NK-92 (cell line): ENCODE measurements at regions not wholly inside any gene's neighbourhood (a gene's known extent, or its start where the extent isn't known, plus 50 kb on each side); places are given as distances from the start of the nearest gene placed in this dataset.
A peak's percentile ranks its signal among the peaks of the same experiment; 100 is the strongest.
"Not testable (repeated sequence)": the region's sequence is repeated elsewhere in the genome, so short reads cannot be mapped to it uniquely, and the experiment has no call there.

Source experiments
- DNase-seq: peaks from one replicate; lab custom pipeline; 2025; ENCODE audit not compliant: unreplicated experiment; lab: John Stamatoyannopoulos, UW

DNA sequence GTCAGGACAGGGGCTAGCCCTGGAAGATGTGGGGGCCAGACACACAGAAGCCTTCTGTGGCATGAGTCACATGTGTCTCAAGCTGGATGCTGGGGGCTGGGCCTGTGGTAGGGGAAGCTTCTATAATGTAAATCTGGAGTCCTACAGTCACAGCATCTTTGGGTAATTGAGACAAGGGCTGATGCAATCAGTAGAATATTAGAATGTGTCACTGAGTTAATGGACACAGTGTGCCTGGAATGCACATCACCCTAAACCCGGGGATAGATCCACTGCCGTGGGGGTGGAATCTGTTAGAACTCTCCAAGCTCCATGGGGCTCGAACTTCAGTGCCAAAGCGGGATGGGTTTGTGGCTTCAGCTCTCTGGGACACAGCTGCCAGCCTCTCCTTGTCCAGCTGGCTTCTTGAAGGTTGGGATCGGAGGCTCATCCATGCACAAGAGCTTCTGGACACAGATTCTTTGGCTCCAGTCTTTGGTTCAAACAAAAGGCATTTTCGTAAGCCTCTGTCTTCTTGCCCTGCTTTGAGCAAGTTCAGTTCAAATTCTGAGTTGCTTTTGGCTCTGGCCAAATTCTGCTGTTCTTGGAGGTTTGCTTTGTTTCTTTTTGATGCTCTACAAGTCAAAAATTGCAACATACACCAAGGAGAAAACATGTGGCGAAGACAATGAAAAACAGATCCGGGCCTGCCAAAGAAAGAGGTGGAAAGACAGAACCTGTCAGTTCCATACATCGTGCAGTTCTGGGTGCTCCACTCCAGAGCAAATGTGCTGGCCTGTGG, 194.8 kb upstream of the ZNF32 start:
- DNase-seq = no peak

DNA sequence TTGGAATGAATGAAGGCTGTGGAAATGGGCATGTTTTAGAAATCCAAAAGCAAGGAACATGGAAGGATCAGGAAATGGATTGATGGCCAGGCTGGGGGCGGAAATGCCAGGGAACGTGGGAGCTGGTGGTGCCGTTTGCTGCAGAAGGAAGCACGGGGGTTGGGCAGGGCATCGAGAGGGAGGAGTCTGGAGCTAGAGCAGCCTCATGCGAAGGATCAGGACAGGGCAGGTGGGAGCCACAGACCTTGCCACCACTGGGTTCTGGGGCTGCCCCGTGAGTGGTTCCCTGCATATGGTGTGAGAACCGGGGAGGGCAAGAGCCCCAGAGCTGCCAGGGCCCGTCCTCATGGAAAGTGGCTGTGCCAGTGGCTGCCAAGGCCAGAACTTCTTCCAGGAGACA, 193.8 kb upstream of the ZNF32 start:
- DNase-seq = no peak

GRCh38 chr10:43842072-43842471, 193.4 kb upstream of the ZNF32 start:
- no peak for DNase-seq

DNA sequence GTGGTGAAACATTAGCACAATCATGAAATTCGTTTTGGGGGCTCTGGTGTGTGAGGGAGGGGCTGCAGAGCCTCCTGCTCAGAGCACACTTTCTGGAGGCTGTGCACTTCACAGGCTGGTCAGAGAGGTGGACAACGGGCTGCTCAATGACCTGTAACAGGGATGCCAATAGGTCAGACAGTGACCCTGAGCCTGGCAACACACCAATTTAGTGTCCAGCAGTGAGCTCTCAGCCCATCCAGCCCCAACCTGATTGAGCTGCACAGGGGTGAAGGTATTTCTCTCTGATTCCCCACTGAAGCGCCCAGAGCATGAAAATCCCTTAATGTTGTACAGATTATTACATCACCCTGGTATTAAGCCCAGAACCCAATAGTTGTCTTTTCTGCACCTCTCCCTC, 191.3 kb upstream of the ZNF32 start:
- DNase-seq = no peak

DNA sequence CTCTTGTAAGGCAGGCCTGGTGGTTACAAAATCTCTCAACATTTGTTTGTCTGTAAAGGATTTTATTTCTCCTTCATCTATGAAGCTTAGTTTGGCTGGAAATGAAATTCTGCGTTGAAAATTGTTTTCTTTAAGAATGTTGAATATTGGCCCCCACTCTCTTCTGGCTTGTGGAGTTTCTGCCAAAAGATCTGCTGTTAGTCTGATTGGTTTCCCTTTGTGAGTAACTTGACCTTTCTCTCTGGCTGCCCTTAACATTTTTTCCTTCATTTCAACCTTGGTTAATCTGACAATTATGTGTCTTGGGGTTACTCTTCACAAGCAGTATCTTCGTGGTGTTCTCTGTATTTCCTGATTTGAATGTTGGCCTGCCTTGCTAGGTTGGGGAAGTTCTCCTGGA, 186.1 kb upstream of the ZNF32 start:
- DNase-seq = not testable (repeated sequence)

- no peak for DNase-seq
Measured at GRCh38 chr10:43827853-43828252, 179.2 kb upstream of the ZNF32 start.

DNA sequence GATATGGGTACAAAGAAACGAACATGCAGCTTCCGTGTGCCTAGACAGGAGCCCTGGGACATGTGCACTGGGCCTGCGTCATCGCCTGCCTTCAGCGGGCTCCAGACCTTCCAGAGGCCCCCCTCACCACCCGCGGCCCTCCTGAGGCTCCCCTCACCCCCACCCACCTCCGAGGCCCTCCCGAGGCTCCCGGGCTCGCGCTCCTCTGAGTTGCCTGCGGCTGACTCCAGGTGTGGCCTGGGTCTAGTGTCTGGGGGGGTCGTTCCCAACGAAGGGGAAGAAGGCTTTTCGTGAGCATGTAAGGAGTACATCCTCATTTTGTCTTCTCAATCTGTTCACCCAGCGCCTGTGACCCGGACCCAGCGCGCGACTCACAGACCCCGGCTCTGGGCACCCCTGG, 177.3 kb upstream of the ZNF32 start:
- no peak for DNase-seq

GRCh38 chr10:43825421-43825820, 176.7 kb upstream of the ZNF32 start:
- no peak for DNase-seq

DNA sequence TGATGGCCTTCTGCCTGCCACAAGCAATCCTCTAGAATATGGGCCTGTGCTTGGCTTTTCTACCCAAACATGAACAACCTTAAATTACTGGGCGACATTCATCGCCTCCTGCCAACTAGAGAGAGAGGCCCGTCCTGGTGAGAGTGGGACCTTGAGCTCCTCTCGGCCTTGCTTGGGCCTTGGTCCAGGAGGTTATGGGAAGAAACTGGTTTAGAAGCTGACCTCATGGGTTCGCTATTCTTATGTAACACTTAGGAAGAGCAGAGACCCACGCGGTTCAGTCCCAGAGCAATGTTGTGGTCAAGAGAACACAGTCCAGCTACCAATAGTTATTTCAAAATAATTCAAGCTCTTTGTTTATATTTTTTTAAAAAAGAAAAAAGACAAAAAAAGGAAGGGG, 176.3 kb upstream of the ZNF32 start:
- DNase-seq = no peak

- DNase-seq = no peak
Measured at GRCh38 chr10:43822631-43823580, 174.2 kb upstream of the ZNF32 start.

- no peak for DNase-seq
Measured at GRCh38 chr10:43821103-43821502, 172.4 kb upstream of the ZNF32 start.

- DNase-seq = no peak
Measured at GRCh38 chr10:43820663-43821062, 172.0 kb upstream of the ZNF32 start.

DNA sequence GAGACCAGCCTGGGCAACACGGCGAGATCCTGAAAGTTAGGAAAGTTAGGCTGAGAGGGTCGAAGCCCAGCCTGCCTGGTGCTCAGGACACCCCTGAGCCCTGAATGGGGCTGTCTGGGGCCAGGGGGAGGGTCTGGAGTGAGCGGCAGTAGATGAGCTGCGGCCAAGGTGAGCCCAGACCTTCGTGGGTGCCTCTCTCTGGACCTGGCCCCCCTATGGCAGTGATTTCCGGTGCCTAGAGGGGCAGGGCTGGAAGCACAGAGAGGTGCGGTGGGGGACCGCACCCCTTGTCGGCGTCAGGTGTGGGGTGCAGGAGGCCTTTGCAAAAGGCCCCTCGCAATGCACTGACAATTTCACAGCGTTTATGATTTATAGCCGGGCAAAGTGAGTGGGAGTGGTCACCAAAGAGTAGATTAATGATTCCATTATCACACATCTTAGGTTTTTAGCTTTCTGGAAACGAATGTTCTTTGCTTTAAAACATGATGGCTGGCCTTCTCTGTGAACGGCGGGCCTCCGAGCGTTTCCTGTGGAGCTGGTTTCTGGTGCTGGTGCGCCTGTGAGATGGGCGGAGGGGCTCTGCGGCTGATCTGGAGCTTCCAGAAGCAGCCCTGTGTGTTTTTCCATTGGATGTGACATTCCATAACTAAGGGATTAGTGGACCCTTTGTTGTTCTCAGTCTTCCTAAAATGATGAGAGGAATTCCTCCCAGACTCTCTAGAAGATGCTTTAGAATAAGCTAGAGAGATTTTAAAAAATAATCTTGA, 171.0 kb upstream of the ZNF32 start:
- DNase-seq = no peak

DNA sequence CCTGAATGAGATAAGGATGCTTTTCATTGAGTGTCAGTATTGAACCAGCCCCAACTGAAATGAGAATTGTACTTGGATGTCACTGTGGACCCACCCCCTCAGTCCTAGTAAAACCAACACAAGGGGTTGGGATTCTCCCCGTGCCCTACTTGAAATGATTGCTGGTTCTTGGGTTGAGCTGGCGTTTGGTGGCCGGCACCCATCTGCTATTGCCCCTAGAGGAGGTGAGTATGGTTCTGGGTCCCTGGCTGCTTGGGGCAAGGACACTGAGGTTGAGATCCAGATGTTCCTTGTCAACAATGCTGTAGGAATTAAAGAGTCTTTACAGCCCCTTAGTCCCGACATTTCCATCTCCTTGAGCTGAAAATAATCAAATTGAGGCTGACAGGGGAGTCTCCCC, 170.0 kb upstream of the ZNF32 start:
- DNase-seq = no peak

- no peak for DNase-seq
Measured at GRCh38 chr10:43817368-43817767, 168.7 kb upstream of the ZNF32 start.

GRCh38 chr10:43816351-43817321, 168.0 kb upstream of the ZNF32 start:
- DNase-seq = peak; percentile 11

DNA sequence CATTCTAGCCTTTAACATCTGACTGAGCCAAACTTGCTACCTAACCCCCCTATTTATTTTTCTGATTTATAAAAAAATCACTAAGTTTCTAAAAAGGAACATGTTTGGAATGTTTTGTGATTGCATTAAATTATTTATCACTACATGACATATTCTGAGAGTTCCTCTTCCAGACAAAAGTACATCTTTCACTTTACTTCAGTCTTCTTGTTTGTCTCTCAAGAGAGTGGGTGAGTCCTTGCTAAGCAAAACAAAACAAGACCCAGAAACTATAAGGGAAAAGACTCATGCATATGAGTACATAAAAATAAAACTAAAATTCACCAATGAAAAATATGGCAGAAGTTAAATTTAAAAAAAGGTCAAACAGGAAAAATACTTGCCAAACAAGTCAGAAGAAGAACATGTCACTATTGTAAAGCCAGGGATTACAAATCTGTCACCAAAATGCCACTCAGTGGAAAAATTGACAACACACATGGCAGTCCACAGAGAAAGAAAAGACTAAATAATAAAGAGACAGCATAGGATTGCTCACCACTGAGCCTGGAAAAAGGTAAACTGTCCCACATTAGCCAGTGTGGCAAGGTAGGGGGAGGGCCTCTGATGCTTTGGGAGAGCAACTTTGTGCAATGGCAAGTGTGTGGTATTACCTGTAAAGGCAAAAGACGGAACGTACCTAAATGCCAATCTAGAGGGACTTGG, 166.7 kb upstream of the ZNF32 start:
- no peak for DNase-seq

DNA sequence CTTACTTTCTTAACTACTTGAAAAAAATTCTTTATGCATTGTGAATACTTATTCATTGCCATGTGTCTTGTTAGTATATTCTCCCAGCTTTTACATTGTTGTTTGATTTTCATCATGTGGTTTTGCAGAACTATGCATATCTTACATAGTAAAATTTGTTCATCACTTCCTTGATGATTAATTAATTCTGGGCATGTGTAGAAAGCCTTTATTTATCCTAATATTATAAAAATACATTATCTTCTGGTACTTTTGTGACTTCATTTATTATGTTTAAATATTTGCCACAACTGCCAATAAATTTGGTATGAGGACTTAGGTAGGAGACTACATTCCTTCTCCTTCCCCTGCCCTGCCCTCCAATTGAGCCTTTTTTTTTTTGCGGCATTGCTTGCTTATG, 166.0 kb upstream of the ZNF32 start:
- DNase-seq = no peak

DNA sequence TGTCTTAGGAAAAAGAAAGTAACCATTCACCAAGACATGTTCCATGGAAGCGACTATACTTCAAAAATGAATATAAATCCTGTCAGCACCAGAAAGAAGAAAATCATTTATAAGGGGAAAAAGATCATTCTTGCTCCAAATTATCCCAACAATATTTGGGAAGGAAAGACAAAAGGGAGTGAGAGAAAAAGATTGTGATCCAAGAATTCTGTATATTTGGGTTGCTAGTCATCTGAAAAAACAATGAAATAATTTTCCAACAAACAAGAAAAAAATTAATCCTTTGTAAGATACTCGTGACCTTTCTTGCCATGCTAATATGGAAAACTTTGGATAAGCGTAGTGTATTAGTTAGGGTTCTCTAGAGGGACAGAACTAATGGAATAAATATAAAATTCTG, 163.2 kb upstream of the ZNF32 start:
- DNase-seq = no peak
